ENCODE measurements at regions not wholly inside any gene's neighbourhood (a gene's known extent, or its start where the extent isn't known, plus 50 kb on each side); places are given as distances from the start of the nearest gene placed in this dataset.
"Not testable (repeated sequence)": the region's sequence is repeated elsewhere in the genome, so short reads cannot be mapped to it uniquely, and the experiment has no call there.

- POLR2A ChIA-PET = no interaction called here
- Mint-ChIP-seq H3K9me3 (no peaks in the 10 kb centered on the region), H3K27ac (no peak overlapping the region), H3K27me3 (peaks cover 2% of the 10 kb centered on the region), H3K4me1 (ENCODE audit: low read depth) (no peaks in the 10 kb centered on the region), H3K4me3 (no peak overlapping the region), H3K36me3 (no peaks in the 10 kb centered on the region)
- DNase-seq = no peak
- intact Hi-C loops (cut with micrococcal nuclease) = no loop called here
- CTCF ChIA-PET = no interaction called here
Observed at GRCh38 chr1:90282811-90283210, 287.9 kb downstream of the ZNF326 start.

- H3K27me3 Mint-ChIP-seq, H3K9me3 Mint-ChIP-seq: not testable (repeated sequence)
Observed at GRCh38 chr1:90281886-90282285, 287.0 kb downstream of the ZNF326 start.

GRCh38 chr1:90277270-90277669, 282.4 kb downstream of the ZNF326 start:
- ChIA-PET CTCF (no interaction called here), POLR2A (no interaction called here)
- Mint-ChIP-seq H3K9me3 (no peaks in the 10 kb centered on the region), H3K27me3 (peaks cover 4% of the 10 kb centered on the region), H3K27ac (no peak overlapping the region), H3K4me1 (ENCODE audit: low read depth) (no peaks in the 10 kb centered on the region), H3K4me3 (no peak overlapping the region), H3K36me3 (no peaks in the 10 kb centered on the region)
- intact Hi-C loops (cut with micrococcal nuclease) = no loop called here
- DNase-seq = no peak

More at GRCh38 chr1:90281886-90282285, 287.0 kb downstream of the ZNF326 start:
- POLR2A ChIA-PET = interaction anchor here (0.6 kb wide), 1 partner anchor 19 kb away, joined by 3 read pairs; no protein-coding TSS in a partner anchor
- H3K4me3 Mint-ChIP-seq; H3K4me1 Mint-ChIP-seq (ENCODE audit: low read depth); H3K36me3 Mint-ChIP-seq; DNase-seq; intact Hi-C loops (cut with micrococcal nuclease); CTCF ChIA-PET; H3K27ac Mint-ChIP-seq: not testable (repeated sequence)

GRCh38 chr1:90274376-90274775, 279.5 kb downstream of the ZNF326 start:
- no peak for DNase-seq
- Mint-ChIP-seq H3K4me3 (no peak overlapping the region), H3K27me3 (peaks cover 4% of the 10 kb centered on the region), H3K27ac (no peak overlapping the region), H3K9me3 (no peaks in the 10 kb centered on the region), H3K36me3 (no peaks in the 10 kb centered on the region), H3K4me1 (ENCODE audit: low read depth) (no peaks in the 10 kb centered on the region)
- ChIA-PET POLR2A (no interaction called here), CTCF (no interaction called here)
- intact Hi-C loops (cut with micrococcal nuclease) = no loop called here

- POLR2A ChIA-PET = no interaction called here
- intact Hi-C loops (cut with micrococcal nuclease) = no loop called here
- Mint-ChIP-seq H3K36me3 (no peaks in the 10 kb centered on the region), H3K27ac (no peak overlapping the region), H3K4me3 (no peak overlapping the region), H3K27me3 (peaks cover 4% of the 10 kb centered on the region), H3K4me1 (ENCODE audit: low read depth) (no peaks in the 10 kb centered on the region), H3K9me3 (no peaks in the 10 kb centered on the region)
- CTCF ChIA-PET = no interaction called here
- no peak for DNase-seq
Observed at GRCh38 chr1:90273241-90273774, 278.4 kb downstream of the ZNF326 start.

- Mint-ChIP-seq H3K4me1 (ENCODE audit: low read depth) (no peaks in the 10 kb centered on the region), H3K9me3 (no peaks in the 10 kb centered on the region), H3K36me3 (no peaks in the 10 kb centered on the region), H3K4me3 (no peak overlapping the region), H3K27ac (no peak overlapping the region), H3K27me3 (peaks cover 1% of the 10 kb centered on the region)
- ChIA-PET CTCF (no interaction called here), POLR2A (interaction anchor here (0.6 kb wide), 1 partner anchor 19 kb away, joined by 3 read pairs; no protein-coding TSS in a partner anchor)
- no peak for DNase-seq
- intact Hi-C loops (cut with micrococcal nuclease) = no loop called here
Observed at GRCh38 chr1:90262791-90263190, 267.9 kb downstream of the ZNF326 start.

- Mint-ChIP-seq H3K4me1 (ENCODE audit: low read depth) (no peaks in the 10 kb centered on the region), H3K4me3 (no peak overlapping the region), H3K36me3 (no peaks in the 10 kb centered on the region), H3K27me3 (peaks cover 1% of the 10 kb centered on the region), H3K27ac (no peak overlapping the region), H3K9me3 (no peaks in the 10 kb centered on the region)
- CTCF ChIA-PET = no interaction called here
- POLR2A ChIA-PET = no interaction called here
- intact Hi-C loops (cut with micrococcal nuclease) = no loop called here
- DNase-seq = no peak
Observed at GRCh38 chr1:90262286-90262685, 267.4 kb downstream of the ZNF326 start.

GRCh38 chr1:90246069-90246468, 251.2 kb downstream of the ZNF326 start:
- no peak for DNase-seq
- Mint-ChIP-seq H3K36me3 (no peaks in the 10 kb centered on the region), H3K27ac (no peak overlapping the region), H3K4me1 (ENCODE audit: low read depth) (no peaks in the 10 kb centered on the region), H3K27me3 (peaks cover 2% of the 10 kb centered on the region), H3K9me3 (peaks cover 4% of the 10 kb centered on the region), H3K4me3 (no peak overlapping the region)
- ChIA-PET CTCF (no interaction called here), POLR2A (no interaction called here)
- intact Hi-C loops (cut with micrococcal nuclease) = no loop called here

- peaks cover 5% of the 10 kb centered on the region for H3K27me3 Mint-ChIP-seq
- no peak for DNase-seq
- H3K27ac Mint-ChIP-seq = no peak overlapping the region
- peaks cover 3% of the 10 kb centered on the region for H3K9me3 Mint-ChIP-seq
- intact Hi-C loops (cut with micrococcal nuclease) = no loop called here
- POLR2A ChIA-PET = interaction anchor here (1.0 kb wide), 1 partner anchor 18 kb away, joined by 3 read pairs; no protein-coding TSS in a partner anchor
- CTCF ChIA-PET = no interaction called here
- H3K4me1 Mint-ChIP-seq (ENCODE audit: low read depth) = no peaks in the 10 kb centered on the region
- no peak overlapping the region for H3K4me3 Mint-ChIP-seq
- no peaks in the 10 kb centered on the region for H3K36me3 Mint-ChIP-seq
Observed at GRCh38 chr1:90236493-90236892, 241.6 kb downstream of the ZNF326 start.

- no peak for DNase-seq
- no peak overlapping the region for H3K4me3 Mint-ChIP-seq
- peaks cover 8% of the 10 kb centered on the region for H3K27me3 Mint-ChIP-seq
- H3K27ac Mint-ChIP-seq = no peak overlapping the region
- H3K4me1 Mint-ChIP-seq (ENCODE audit: low read depth) = no peaks in the 10 kb centered on the region
- no peaks in the 10 kb centered on the region for H3K36me3 Mint-ChIP-seq
- ChIA-PET POLR2A (no interaction called here), CTCF (interaction anchor here (0.7 kb wide), 1 partner anchor 30 kb away, joined by 3 read pairs; no protein-coding TSS in a partner anchor)
- intact Hi-C loops (cut with micrococcal nuclease) = no loop called here
- H3K9me3 Mint-ChIP-seq = peaks cover 9% of the 10 kb centered on the region
Observed at GRCh38 chr1:90223401-90223800, 228.5 kb downstream of the ZNF326 start.

- H3K27ac Mint-ChIP-seq = no peak overlapping the region
- H3K4me1 Mint-ChIP-seq (ENCODE audit: low read depth) = no peaks in the 10 kb centered on the region
- peaks cover 8% of the 10 kb centered on the region for H3K27me3 Mint-ChIP-seq
- no peaks in the 10 kb centered on the region for H3K36me3 Mint-ChIP-seq
- ChIA-PET POLR2A (no interaction called here), CTCF (no interaction called here)
- H3K4me3 Mint-ChIP-seq = no peak overlapping the region
- intact Hi-C loops (cut with micrococcal nuclease) = no loop called here
- H3K9me3 Mint-ChIP-seq = peaks cover 4% of the 10 kb centered on the region
- DNase-seq = no peak
Observed at GRCh38 chr1:90220941-90221693, 226.2 kb downstream of the ZNF326 start.

- Mint-ChIP-seq H3K4me3 (no peak overlapping the region), H3K27me3 (peaks cover 8% of the 10 kb centered on the region), H3K36me3 (no peaks in the 10 kb centered on the region), H3K4me1 (ENCODE audit: low read depth) (no peaks in the 10 kb centered on the region), H3K27ac (no peak overlapping the region), H3K9me3 (peaks cover 3% of the 10 kb centered on the region)
- intact Hi-C loops (cut with micrococcal nuclease) = no loop called here
- ChIA-PET POLR2A (no interaction called here), CTCF (no interaction called here)
- no peak for DNase-seq
Observed at GRCh38 chr1:90220496-90220895, 225.6 kb downstream of the ZNF326 start.

GRCh38 chr1:90219166-90219871, 224.4 kb downstream of the ZNF326 start:
- POLR2A ChIA-PET; H3K27me3 Mint-ChIP-seq; H3K36me3 Mint-ChIP-seq; H3K4me3 Mint-ChIP-seq; DNase-seq; CTCF ChIA-PET; H3K27ac Mint-ChIP-seq; intact Hi-C loops (cut with micrococcal nuclease); H3K4me1 Mint-ChIP-seq (ENCODE audit: low read depth); H3K9me3 Mint-ChIP-seq: not testable (repeated sequence)
